Keratinocyte (primary cell): ENCODE measurements at regions not wholly inside any gene's neighbourhood (a gene's known extent, or its start where the extent isn't known, plus 50 kb on each side); places are given as distances from the start of the nearest gene placed in this dataset.

Source experiments
- DNase-seq: peaks from one replicate; pipeline ENCODE4 v3.0.0-alpha.2; 2011; ENCODE audit warnings: low read depth, missing footprints, low spot score
- FAIRE-seq: peaks from 2 replicates; lab custom pipeline; 2011; peaks lifted over from hg19 to GRCh38; lab: Jason Lieb, UNC
- H2AFZ ChIP-seq: 2 replicates; pipeline ENCODE4 v1.6.0; 2012; ENCODE audit warnings: low read length, control low read depth, inconsistent platforms; ENCODE audit not compliant: control insufficient read depth
- H3K27ac ChIP-seq: 2 replicates; pipeline ENCODE4 v1.5.1; 2011; ENCODE audit warnings: low read length; ENCODE audit not compliant: control insufficient read depth, insufficient read depth
- H3K27me3 ChIP-seq: 3 replicates; pipeline ENCODE4 v1.6.0; 2011; ENCODE audit warnings: low read length; ENCODE audit not compliant: control insufficient read depth, insufficient read depth; ENCODE audit errors: extremely low read depth
- H3K36me3 ChIP-seq, 2 experiments: 2 replicates in 1 of 2; 3 replicates in 1 of 2; pipeline ENCODE4 v1.5.1; 2011; ENCODE audit warnings: low read length in 2 of 2, mild to moderate bottlenecking in 1 of 2; ENCODE audit not compliant: control insufficient read depth in 2 of 2, insufficient read depth in 2 of 2; ENCODE audit errors: extremely low read depth in 1 of 2
- H3K4me1 ChIP-seq: 3 replicates; pipeline ENCODE4 v1.5.1; 2011; ENCODE audit warnings: low read length; ENCODE audit not compliant: control insufficient read depth, insufficient read depth; ENCODE audit errors: extremely low read depth
- H3K4me2 ChIP-seq: 3 replicates; pipeline ENCODE4 v1.6.0; 2011; ENCODE audit warnings: low read depth, low read length; ENCODE audit not compliant: control insufficient read depth, insufficient read depth; ENCODE audit errors: extremely low read depth
- H3K4me3 ChIP-seq, 3 experiments: fragments of 200-600 bp in 1 of 3; sonication (generic) in 1 of 3; 2 replicates in 2 of 3; 3 replicates in 1 of 3; pipeline ENCODE4 v1.5.1; 2011 to 2016; ENCODE audit warnings: low read length in 3 of 3, mild to moderate bottlenecking in 3 of 3, control low read depth in 2 of 3, inconsistent platforms in 1 of 3, low read depth in 1 of 3, mixed read lengths in 1 of 3, mixed run types in 1 of 3, moderate library complexity in 1 of 3; ENCODE audit not compliant: control insufficient read depth in 2 of 3, insufficient read depth in 2 of 3; ENCODE audit errors: extremely low read depth in 1 of 3
- H3K79me2 ChIP-seq: 2 replicates; pipeline ENCODE4 v1.6.0; 2012; ENCODE audit warnings: low read length; ENCODE audit not compliant: control insufficient read depth, insufficient read depth
- H3K9ac ChIP-seq: 3 replicates; pipeline ENCODE4 v1.6.0; 2011; ENCODE audit warnings: low read length; ENCODE audit not compliant: control insufficient read depth, insufficient read depth; ENCODE audit errors: extremely low read depth
- H3K9me1 ChIP-seq: 3 replicates; pipeline ENCODE4 v1.6.0; 2011; ENCODE audit warnings: low read length; ENCODE audit not compliant: control insufficient read depth, insufficient read depth; ENCODE audit errors: extremely low read depth
- H3K9me3 ChIP-seq: 2 replicates; pipeline ENCODE4 v1.5.1; 2012; ENCODE audit warnings: low read depth, low read length; ENCODE audit not compliant: control insufficient read depth
- H4K20me1 ChIP-seq: 3 replicates; pipeline ENCODE4 v1.6.0; 2011; ENCODE audit warnings: low read length; ENCODE audit not compliant: control insufficient read depth, insufficient read depth; ENCODE audit errors: extremely low read depth
- CTCF ChIP-seq, 3 experiments: IDR thresholded peaks in 1 of 3; conservative IDR thresholded peaks in 1 of 3; optimal IDR thresholded peaks in 1 of 3; 2 replicates in 2 of 3; 3 replicates in 1 of 3; pipeline versions ENCODE3 to v1.5.1; 2011; ENCODE audit warnings: low read length in 3 of 3, mild to moderate bottlenecking in 3 of 3, moderate library complexity in 2 of 3, control low read depth in 1 of 3, inconsistent platforms in 1 of 3; ENCODE audit not compliant: insufficient read depth in 2 of 3; ENCODE audit errors: extremely low read depth in 1 of 3
- EZH2 ChIP-seq: IDR thresholded peaks from one replicate; pipeline ENCODE4 v1.6.1; 2012; ENCODE audit warnings: inconsistent platforms, mild to moderate bottlenecking, low read length, moderate library complexity
- dilution Hi-C: fragments of 300-500 bp; cut with MboI; formaldehyde crosslinking; loops from one replicate; pipeline ENCODE4 v1.7.0; 2020; ENCODE audit warnings: low sequenced_read_pairs; ENCODE audit not compliant: extremely low pct_ligation_motif_present

- no peaks in the 10 kb centered on the region for H3K79me2 ChIP-seq
- no peak for TF ChIP-seq CTCF (optimal IDR thresholded peaks at IDR 0.05 in 1 of 3, IDR thresholded peaks at IDR 0.05 in 1 of 3, conservative IDR thresholded peaks at IDR 0.05 in 1 of 3; ENCODE audit: extremely low read depth in 1 of 3, insufficient read depth in 2 of 3, low read length in 3 of 3)
- TF ChIP-seq EZH2, result no peak
- H3K4me1 ChIP-seq, result no peaks in the 10 kb centered on the region
- no peaks in the 10 kb centered on the region for H3K27me3 ChIP-seq
- H4K20me1 ChIP-seq, result no peaks in the 10 kb centered on the region
- H3K9me1 ChIP-seq, result no peaks in the 10 kb centered on the region
- H3K9ac ChIP-seq, result no peak overlapping the region
- DNase-seq (no peak), FAIRE-seq (no peak)
- H3K27ac ChIP-seq, result no peak overlapping the region
- H3K4me3 ChIP-seq, result no peak overlapping the region
- dilution Hi-C loops, result no loop called here
- H3K9me3 ChIP-seq, result peaks cover 35% of the 10 kb centered on the region
- H2AFZ ChIP-seq, result no peak overlapping the region
- H3K36me3 ChIP-seq, result no peaks in the 10 kb centered on the region
- no peak overlapping the region for H3K4me2 ChIP-seq
Observed at GRCh38 chr13:18961383-18962117, 220.1 kb downstream of the TUBA3C start.

- no peaks in the 10 kb centered on the region for H3K9me1 ChIP-seq
- H3K27ac ChIP-seq, result no peak overlapping the region
- no peaks in the 10 kb centered on the region for H4K20me1 ChIP-seq
- FAIRE-seq (no peak), DNase-seq (no peak)
- H3K27me3 ChIP-seq, result no peaks in the 10 kb centered on the region
- no peaks in the 10 kb centered on the region for H3K4me1 ChIP-seq
- no peak for TF ChIP-seq CTCF (optimal IDR thresholded peaks at IDR 0.05 in 1 of 3, IDR thresholded peaks at IDR 0.05 in 1 of 3, conservative IDR thresholded peaks at IDR 0.05 in 1 of 3; ENCODE audit: extremely low read depth in 1 of 3, insufficient read depth in 2 of 3, low read length in 3 of 3)
- no peak for TF ChIP-seq EZH2
- no peaks in the 10 kb centered on the region for H3K36me3 ChIP-seq
- H3K4me2 ChIP-seq, result no peak overlapping the region
- H3K9me3 ChIP-seq, result peaks cover 41% of the 10 kb centered on the region
- H3K9ac ChIP-seq, result no peak overlapping the region
- dilution Hi-C loops, result no loop called here
- H3K4me3 ChIP-seq, result no peak overlapping the region
- no peaks in the 10 kb centered on the region for H3K79me2 ChIP-seq
- no peak overlapping the region for H2AFZ ChIP-seq
Observed at GRCh38 chr13:18960637-18961227, 220.9 kb downstream of the TUBA3C start.
